22Rv1 (cell line): ENCODE measurements at regions not wholly inside any gene's neighbourhood (a gene's known extent, or its start where the extent isn't known, plus 50 kb on each side); places are given as distances from the start of the nearest gene placed in this dataset.

Source experiments
- ZFX ChIP-seq: fragments of 450-650 bp; IDR thresholded peaks from 2 replicates; pipeline ENCODE4 v1.6.1; 2017; ENCODE audit warnings: antibody characterized with exemption, borderline replicate concordance
- TF ChIP-seq, protein P1 (sequence below): fragments of 450-650 bp; IDR thresholded peaks from 2 replicates; pipeline ENCODE4 v1.5.1; 2017; ENCODE audit warnings: mild to moderate bottlenecking

DNA sequence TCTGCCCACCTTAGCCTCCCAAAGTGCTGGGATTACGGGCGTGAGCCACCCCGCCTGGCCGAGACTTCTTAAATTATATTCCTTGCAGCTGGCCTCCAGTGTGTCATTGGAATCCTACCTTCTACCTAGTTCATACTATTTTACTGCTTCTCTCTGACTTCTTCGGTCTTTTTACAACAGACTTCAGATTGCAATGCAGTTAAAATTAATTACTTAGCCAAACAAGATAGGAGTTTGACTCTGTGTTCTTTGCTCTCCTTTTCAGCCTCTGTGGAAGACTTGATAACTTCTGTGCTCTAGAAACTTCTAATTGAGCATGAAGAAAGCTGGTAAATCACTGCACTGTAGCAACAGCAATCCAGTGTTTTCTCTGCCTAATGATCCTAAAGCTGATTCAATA, 199.5 kb downstream of the GASK1B start:
- TF ChIP-seq, protein P1, sequence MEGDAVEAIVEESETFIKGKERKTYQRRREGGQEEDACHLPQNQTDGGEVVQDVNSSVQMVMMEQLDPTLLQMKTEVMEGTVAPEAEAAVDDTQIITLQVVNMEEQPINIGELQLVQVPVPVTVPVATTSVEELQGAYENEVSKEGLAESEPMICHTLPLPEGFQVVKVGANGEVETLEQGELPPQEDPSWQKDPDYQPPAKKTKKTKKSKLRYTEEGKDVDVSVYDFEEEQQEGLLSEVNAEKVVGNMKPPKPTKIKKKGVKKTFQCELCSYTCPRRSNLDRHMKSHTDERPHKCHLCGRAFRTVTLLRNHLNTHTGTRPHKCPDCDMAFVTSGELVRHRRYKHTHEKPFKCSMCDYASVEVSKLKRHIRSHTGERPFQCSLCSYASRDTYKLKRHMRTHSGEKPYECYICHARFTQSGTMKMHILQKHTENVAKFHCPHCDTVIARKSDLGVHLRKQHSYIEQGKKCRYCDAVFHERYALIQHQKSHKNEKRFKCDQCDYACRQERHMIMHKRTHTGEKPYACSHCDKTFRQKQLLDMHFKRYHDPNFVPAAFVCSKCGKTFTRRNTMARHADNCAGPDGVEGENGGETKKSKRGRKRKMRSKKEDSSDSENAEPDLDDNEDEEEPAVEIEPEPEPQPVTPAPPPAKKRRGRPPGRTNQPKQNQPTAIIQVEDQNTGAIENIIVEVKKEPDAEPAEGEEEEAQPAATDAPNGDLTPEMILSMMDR: no peak
- no peak for TF ChIP-seq ZFX
